NCI-H526 treated with DMSO at 0.1 percent for 48 hours (cell line): ENCODE measurements at regions not wholly inside any gene's neighbourhood (a gene's known extent, or its start where the extent isn't known, plus 50 kb on each side); places are given as distances from the start of the nearest gene placed in this dataset.

ENCODE experiments used
- DNase-seq: peaks from one replicate; lab custom pipeline; 2025; lab: John Stamatoyannopoulos, UW

DNA sequence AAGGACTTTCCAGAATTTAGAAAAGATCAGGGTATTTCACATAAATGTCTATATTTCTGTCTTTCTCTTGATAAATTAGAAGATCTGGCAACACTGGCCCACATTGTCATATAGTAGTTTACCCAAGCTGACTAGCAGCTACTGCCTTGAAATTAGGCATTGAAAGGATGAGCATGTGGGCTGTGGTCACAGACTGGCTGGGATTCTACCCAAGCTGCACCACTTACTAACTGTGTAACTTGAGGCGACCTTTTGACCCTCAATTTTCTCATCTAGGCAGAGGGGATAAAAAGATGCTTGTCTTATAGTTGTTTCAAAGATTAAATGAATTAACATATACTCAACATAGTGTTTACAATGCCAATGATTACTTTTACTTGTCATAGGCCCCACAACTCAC is 152.7 kb upstream of the BMP2 start:
- no peak for DNase-seq

DNA sequence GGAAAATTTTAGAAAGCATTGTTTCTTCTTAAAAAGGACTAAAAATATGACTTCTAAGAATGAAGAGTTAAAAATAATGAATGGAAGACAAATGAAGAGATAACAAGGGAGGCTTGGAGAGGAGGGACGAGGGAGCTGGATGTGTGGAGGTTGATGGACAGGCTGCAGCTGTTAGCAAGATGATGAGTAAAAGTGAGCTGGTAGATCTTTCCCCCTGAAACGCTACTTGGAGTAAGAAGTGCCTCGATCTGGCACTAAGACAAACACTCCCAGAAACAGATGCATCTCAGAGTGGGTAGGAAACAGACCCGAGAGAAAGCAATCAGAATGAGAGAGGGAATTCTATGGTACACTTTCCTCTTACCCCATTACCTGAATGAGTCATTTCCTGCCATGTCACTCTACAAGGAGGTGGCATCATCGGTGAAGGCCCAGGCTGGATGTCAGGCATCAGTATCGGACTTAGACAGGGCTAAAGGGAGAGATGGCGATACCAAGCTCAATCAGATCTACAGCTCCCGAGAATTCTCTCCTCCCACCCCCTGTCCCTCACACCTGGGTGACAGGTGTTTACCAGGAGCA is 154.1 kb upstream of the BMP2 start:
- DNase-seq = no peak

DNA sequence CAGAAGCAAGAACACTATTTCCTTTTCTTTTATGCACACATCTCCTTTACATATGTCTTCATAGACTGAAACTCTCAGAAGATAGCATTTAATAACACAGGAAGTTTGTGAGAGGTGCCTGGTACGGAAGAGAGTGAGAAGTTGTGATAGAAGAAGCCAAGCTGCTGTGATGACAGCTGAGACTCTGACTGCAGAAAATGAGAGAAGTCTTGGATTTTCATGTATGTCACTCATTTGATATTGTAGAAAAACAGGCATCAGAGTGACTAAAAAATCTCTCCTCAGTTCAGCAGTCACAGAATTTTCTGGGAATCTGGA is 154.9 kb upstream of the BMP2 start:
- DNase-seq = no peak

DNA sequence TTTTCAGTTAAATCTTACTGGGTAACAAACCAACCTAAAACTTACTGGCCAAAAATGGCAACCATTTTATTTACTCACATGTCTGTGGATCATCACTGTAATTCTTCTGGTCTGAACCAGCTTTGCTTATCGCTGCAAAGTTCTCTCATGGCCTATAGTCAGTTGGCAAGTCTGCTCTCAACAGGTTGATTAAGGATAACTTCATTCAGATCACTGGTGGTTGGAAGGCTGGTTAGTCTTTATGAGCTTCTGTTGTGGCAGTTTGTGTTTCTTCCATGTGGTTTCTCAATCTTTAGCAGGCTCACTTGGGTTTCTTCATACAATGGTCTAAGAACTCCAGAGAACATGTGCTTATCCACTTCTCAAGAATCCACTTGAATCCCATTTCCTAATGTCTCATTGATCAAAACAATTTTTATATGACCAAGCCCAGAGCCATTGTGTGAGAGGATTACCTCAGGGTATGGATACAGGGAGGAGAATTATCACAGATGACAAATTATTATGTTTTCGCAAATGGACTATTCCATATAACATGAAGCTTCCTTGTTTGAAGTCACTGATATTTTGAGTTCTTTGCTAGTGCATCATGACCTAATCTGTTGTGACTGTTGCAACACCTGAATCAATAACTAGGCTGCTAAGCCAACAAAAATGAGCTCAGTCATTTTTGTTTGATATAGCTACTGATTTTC is 155.4 kb upstream of the BMP2 start:
- DNase-seq = no peak

DNA sequence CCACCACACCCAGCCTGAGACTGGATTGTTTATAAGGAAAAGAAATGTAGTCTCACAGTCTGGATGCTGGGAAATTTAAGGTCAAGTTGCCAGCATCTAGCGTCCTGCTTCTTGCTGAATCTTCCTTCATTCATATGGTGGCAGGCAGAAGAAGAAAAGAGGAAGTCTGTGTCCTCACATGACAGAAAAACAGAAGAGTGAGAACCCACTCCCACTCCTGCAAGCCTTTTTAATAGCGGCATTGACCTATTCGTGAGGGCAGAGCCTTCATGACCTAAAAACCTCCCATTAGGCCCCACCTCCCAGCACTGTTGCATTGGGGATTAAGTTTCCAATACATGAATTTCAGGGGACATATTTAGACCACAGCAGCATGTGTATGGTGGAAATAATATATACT is 160.8 kb upstream of the BMP2 start:
- DNase-seq = no peak

DNA sequence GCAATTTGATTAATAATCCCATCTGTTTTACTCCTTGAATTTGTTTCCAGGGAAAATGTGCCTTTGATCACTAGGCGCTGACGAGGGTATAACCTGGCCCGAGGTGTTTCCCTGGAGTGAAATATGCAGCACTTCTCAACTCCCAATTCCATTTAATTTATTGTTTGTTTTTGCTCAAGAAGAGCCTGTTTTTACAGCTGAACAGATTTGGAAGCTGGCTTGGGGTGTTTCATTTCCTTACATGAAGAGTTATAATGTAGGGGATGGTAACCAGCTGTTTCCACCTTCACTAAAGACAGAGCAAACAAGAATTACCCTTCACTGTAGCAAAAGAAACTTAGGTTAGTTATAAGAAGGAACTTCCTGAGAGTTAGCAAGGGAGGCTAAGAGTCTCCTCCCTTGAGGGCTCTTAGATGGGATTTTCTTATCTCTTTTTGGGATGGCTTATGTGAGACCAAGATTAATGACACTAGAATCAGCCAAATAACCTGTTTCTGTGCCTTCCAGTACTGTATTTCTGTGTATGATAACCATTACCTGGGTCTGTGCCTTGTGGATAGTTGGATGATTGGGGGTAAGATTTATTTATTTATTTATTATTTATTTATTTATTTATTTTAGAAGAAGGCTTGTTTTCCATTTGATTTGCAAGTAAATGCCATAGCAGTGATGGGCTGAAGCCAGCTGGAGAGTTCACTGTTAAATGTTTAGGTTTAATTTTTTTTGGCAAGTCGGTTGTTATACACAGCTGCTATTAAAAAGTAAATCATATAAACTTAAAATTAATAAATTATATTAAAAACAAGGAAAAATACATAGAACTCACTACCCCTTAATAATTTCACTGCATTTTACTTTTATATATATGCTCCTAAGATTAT is 162.2 kb upstream of the BMP2 start:
- DNase-seq = no peak

DNA sequence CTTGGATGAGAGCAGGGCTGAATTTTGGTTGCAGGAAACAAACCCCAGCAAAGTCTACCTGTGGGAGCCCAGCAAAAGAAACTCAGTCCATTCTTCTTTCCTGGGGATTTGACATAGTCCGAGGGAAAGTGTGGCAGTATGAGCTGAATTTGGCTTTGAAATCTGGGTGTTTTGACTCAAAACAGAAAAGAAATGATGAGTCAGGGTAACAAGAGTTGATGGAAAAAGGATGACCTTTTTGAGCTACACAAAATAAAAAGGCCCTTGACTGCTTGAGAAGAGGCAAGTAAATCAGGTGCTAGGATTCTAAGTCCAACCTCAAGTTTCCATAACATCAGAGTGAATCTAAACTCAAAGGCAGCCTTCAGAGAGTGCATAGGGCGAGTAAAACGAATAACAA is 163.3 kb upstream of the BMP2 start:
- DNase-seq = no peak

DNA sequence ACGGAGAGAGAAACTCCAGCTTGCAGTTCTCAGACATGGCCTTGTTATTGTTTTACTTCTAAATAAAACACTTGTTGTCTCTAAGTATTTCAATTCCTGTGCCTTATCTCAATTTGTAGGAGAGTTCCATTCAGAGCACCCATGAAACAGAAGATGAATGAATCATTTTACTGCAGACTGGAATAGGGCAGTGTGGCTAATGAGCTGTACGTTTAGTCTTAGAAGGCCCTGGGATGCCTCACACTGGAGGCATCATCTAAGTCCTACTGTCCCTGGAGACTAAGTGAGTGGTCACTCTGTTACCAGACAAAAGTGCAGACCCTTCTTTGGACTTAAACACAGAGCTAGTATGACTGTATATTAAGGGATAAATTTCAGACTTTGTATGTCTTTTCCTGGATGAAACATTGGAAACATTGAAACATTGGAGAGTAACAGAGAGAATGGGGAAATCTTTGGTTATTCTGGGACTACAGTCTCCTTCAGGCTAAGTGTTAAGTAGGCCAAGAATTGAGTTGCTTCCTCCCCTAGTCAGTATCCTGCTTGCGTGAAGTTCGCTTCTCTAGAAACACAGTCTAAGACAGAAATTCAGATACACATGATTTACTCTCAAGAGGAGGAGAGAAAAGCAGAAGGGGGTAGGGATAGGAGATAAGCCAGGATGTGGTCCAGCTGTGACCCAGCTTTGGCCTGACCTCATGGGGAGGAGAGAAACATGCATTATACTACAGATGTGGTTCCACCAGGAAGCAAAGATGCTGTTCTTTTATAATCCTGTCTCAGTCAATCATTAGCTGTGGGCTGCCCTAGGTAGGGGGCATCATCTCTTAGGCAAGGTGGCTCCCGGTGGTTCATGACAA is 167.4 kb upstream of the BMP2 start:
- DNase-seq = no peak

DNA sequence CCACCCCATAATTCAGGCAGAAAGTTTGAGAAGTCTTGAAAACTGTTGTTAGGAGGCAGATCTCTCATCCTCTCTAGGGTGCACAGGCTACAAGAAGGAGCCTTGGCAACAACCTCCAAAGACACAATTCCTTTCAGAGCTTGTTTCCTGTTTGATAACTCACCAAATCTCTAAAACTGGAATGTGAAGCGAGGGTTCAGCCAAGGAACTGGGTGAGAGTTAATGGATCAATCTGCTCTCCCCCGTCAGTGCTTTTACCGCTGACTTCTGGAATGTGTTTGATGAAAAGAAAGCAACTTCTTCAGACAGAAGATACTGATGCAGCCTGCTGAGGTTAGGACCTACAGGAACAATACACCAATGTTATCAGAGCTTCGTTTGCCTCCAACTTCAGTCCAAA is 171.8 kb upstream of the BMP2 start:
- DNase-seq = no peak

DNA sequence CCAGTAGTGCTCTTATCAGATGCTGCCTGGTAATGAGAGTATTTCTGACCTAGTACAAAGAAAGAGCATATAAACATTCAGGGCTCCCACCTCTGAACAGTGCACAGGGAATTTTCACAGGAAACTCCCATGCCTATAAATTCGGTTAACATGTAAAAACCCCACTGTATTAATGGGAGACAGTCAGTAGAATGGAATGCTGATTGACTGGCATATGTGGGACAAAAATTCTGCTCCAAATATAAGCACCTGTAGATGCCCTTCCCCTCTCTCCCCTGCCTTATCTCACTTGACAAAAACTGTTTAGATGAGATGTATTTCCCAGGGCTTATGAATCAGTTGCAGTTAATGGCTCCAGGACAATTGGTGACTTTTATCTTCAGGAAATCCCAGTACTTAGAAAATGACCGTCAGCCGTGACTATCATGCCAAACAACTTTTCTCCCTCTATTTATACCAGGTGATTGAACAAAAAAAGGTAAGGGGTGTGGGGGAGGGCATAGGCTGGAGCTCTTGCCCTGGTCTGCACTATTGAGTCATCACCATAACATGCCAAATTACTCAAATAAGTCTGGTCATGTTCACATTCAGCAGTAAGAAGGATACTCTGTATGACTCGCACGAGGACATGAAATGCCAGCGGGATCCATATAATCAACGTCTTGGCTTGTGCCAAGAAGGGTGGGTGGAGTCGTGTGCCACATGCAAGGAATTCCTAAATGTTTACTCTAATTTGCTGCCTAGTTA is 176.4 kb upstream of the BMP2 start:
- no peak for DNase-seq

DNA sequence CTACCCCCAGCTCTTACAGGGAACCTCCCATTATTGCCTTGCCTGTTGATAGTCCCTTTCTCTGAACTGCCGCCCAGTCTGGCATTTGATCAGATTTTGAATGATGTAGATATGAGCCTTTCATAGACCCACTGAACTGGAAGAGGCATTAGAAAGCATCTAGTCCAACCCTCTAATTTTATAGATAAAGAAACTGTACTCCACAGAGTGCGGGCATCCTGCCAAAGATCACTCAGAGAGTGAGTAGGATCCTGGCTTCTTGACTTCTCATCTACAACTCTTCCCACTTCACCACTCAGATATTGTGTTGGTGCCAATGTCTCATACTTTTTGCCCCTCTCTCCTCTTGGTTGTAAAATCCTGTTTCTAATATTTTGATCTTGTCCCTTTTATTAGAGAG is 179.2 kb upstream of the BMP2 start:
- DNase-seq = no peak

DNA sequence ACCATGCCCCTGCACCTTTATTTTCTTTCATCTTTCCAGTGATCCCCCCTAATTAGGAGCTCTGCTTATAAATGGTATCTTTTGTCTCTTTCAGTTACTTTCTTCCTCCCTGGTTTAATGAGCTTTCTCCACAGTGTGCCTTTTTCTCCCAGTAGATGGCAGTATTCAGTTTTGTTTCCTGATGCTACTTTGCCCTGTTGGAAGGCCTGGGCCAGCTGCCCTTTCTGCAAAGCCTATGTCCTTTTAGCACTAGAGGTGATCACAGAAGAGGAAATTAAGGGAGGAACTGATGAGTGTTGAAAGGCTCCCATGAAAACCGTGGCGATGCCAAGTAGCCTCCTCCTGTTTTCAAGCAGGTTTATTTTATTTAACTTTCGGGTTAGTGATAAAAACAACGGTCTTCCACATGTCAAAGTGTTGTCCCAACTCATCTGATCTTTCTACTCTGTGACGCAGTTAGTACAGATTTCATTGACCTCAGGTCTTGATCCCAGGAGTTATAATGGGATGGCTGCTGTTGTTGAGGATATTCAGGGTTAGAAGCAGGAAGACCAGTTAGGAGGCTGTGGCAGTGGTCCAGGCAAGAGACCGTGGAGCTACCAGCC is 184.2 kb upstream of the BMP2 start:
- DNase-seq = peak; percentile 40

DNA sequence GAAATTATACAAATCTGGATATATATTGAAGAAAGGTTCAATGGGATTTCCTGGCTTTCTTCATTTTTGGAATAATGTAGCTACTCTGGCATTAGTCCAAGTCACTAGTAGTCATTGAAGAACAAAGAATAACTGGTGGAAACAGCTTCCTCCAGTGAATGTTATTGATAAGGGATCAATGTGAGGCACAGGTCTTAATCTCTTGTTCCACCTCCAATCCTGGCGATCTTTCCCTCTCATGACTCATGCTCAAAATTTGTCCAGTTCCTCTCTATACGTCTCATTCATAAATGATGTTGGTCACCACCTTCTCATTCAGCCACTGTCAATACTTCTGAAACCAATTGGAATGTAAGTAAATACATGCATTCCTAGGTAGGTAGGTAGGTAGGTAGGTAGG is 185.0 kb upstream of the BMP2 start:
- no peak for DNase-seq

DNA sequence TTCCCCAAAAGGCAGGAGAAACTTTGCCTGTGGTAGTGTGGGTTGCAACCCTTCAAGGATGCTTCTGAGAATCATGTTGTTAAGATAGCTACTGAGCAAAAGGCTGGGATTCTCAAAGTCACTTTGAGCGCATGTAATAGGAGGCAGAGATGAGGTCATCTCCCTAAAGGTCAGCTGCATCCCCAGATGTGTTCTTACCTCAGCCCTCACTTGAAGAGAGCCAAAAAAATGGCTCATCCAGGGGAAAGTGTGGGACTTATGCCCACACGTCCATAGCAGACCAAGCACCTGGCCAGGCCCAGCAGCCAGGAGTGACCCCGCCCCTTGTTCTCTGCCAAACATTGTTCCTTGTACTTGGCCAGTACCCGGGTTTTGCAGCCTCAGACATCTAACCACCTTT is 187.0 kb upstream of the BMP2 start:
- no peak for DNase-seq

DNA sequence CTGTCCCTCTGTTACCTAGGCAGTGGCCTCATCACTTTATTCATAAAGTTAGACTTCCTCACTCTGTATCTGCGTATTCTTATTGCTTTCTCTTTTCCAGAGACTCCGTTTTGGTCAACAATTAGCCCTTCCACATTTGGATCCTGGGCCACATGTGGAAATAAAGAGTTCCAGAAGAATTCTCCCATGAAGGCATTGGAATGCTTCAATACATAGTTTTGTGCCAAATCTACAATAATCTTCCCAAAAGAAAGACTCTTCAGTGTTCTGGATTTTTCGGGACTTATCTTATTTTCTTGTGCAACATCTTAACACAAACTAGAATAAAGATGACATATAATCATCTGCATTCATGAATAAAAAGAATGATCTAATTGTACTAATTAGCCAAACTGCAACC is 187.7 kb upstream of the BMP2 start:
- no peak for DNase-seq

DNA sequence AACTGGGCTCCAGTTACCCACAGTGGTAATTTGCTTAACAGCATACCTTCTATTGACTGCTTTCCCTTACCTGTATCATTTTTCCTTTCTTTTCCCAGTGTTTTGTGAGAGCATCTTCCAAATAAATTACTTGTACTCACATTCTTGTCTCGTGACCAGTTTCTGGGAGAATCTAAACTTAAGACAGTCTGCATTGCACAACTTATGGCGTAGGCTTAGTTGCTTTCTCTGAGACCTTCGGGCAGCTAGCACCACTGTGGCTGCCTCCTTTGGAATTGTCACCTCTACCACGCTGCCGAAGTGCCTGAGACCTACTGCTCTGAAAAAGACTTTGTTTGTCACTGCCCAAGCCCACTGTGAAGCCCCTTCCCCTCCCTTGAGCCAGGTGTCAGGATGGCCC is 188.1 kb upstream of the BMP2 start:
- no peak for DNase-seq

DNA sequence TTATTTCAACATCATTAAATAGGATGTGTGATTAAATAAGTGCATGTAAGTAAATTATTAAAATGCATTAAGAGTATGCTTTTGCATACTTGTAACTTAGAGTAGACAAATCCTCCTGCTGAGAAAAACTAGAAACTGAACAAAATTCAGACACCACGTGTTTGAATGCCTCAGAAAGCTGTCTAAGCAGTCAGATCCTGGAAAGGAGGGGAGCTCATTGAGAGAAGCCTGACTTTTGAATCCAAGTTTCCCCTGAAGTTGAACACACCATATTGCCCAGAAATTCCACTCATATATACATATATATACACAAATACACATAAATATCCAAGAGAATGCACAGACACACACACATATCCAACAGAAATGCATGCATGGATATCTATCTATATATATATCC is 190.0 kb upstream of the BMP2 start:
- no peak for DNase-seq

DNA sequence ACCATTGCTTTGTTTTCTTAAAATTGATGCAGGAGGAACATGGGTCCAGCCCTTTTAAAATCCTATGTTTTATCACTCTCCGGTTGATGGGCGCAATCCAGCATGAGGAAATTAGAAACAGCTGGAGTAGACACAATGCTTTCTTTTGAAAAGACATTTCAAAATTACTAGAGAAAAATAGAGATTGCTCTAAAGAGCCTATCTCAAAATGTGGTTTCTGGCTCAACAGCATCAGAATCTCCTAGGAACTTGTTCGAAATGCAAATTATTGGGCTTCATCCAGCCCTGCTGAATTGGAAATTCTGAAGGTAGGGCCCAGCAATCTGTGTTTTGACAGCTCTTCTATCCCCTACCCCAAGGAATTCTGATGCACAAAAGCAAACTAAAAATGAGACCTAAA is 190.8 kb upstream of the BMP2 start:
- no peak for DNase-seq

DNA sequence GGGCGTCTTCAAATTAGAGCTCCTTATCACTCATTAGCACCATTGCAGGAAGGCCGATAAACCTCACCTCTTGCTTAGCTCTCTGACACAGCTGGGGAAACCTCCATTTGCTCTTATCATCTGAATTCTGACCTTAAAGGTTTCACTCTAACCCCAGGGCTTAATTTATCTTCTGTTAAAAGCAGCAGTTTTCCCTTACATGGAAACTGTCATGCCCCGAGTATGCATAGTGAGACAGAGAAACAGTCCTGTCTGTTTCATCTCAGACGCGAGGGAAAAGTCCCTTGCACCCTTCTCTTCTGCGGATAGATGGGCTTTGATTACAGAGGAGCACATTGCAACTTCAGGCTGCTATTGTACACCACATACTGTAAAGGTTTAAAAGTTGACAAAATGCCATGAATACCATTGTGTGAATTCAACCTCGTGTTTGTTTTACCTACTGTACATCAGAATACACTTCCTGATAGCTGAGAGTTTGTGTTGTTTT is 191.5 kb upstream of the BMP2 start:
- no peak for DNase-seq

DNA sequence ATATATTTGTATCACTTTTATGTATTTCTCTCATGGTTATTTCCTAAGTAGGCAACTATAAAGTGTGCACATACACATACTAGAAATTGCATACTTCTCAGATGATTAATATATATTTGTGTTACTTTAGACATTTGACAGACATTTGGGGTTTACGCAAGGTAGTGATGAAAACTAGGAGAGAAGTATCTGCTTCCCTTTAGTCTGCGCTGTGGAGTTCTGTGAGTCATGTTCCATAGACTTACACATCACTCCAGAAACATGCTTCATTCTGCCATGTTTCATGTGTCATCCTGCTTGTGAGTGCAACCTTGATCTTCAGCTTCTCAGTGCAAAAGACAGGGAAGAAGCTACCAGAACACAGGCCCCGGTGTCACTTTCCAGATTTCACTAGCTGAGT is 200.7 kb upstream of the BMP2 start:
- no peak for DNase-seq

DNA sequence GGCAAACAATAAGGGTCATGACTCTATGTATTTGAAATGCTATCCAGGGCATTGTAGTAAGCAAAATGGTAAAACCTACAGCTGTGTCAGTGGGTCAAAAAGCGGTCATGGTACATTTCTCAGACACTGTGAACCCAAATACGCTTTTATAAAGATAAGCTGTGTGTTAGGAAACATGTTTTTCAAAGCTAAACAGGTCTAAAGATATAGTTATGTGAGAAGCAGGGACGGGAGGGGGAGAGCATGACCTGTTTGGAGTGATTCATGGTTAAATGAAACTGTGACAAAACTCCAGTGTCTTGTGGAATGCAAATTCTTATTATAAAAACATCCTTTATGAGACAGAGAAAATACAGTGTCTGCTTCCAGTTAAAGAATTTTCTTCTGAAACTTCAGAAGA is 205.4 kb upstream of the BMP2 start:
- DNase-seq = no peak
